Activated CD8-positive, alpha-beta T cell treated with anti-CD3 and anti-CD28 coated beads for 36 hours (primary cell): ENCODE measurements at regions not wholly inside any gene's neighbourhood (a gene's known extent, or its start where the extent isn't known, plus 50 kb on each side); places are given as distances from the start of the nearest gene placed in this dataset.
"Not testable (repeated sequence)": the region's sequence is repeated elsewhere in the genome, so short reads cannot be mapped to it uniquely, and the experiment has no call there.

ENCODE experiments used
- ATAC-seq: fragments of 200-7000 bp; cut with Tn5 transposase; one replicate; pipeline ENCODE4 v1.10.0; 2021; ENCODE audit warnings: mild to moderate bottlenecking, moderate library complexity
- CTCF ChIA-PET: fragments of 350-600 bp; sonication (Branson Sonifier 250); formaldehyde crosslinking; loops from one replicate; lab custom pipeline; 2021; ENCODE audit warnings: antibody characterized with exemption; lab: Charles Lee
- POLR2A ChIA-PET: fragments of 350-600 bp; sonication (Branson Sonifier 250); formaldehyde crosslinking; loops from one replicate; lab custom pipeline; 2021; ENCODE audit warnings: antibody characterized with exemption; lab: Charles Lee
- DNase-seq: peaks from one replicate; pipeline ENCODE4 v3.0.0-alpha.2; 2020
- H3K27ac Mint-ChIP-seq: one replicate; pipeline ENCODE4 v1.8.0; 2021; ENCODE audit warnings: mild to moderate bottlenecking, mixed read lengths
- H3K27me3 Mint-ChIP-seq: one replicate; pipeline ENCODE4 v1.8.0; 2021; ENCODE audit warnings: mixed read lengths
- H3K36me3 Mint-ChIP-seq: one replicate; pipeline ENCODE4 v1.8.0; 2021; ENCODE audit warnings: low read depth, mixed read lengths
- H3K4me1 Mint-ChIP-seq: one replicate; pipeline ENCODE4 v1.8.0; 2021; ENCODE audit warnings: low read depth, mixed read lengths
- H3K4me3 Mint-ChIP-seq: one replicate; pipeline ENCODE4 v1.8.0; 2021; ENCODE audit warnings: mild to moderate bottlenecking, moderate library complexity, mixed read lengths
- H3K9me3 Mint-ChIP-seq: one replicate; pipeline ENCODE4 v1.8.0; 2021; ENCODE audit warnings: mixed read lengths
- CTCF ChIP-seq: fragments of 200-600 bp; IDR thresholded peaks from one replicate; pipeline ENCODE4 v1.8.0; 2022; ENCODE audit warnings: antibody characterized with exemption, mild to moderate bottlenecking
- intact Hi-C: fragments of 100-400 bp; cut with micrococcal nuclease; formaldehyde crosslinking; loops from one replicate; pipeline ENCODE4 v1.10.0; 2022

DNA sequence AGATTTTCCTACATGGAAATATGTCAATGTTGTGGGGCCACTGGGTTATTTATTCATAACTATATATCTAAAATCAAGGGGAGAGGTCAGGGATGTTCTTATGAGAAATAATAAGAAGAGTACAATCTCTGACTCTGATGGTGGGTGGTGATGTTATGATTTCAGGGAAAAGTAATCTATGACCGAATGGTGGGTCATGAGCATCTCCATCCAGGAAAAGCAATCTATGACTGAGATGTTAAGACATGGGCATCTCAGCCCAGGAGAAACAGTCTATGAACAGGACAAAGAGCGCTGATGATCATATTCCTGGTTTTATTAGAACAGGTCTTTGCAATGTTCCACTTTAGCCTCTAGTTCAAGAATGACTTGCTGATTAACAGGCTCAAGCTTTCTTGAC is 137.1 kb downstream of the ARSF start:
- Mint-ChIP-seq H3K9me3 (no peaks in the 10 kb centered on the region), H3K4me3 (no peak overlapping the region), H3K36me3 (no peaks in the 10 kb centered on the region), H3K4me1 (no peaks in the 10 kb centered on the region), H3K27ac (no peak overlapping the region), H3K27me3 (no peaks in the 10 kb centered on the region)
- intact Hi-C loops = no loop called here
- ATAC-seq (no peak), DNase-seq (no peak)
- CTCF ChIA-PET = no interaction called here
- no peak for TF ChIP-seq CTCF
- POLR2A ChIA-PET = no interaction called here

- CTCF ChIA-PET = no interaction called here
- POLR2A ChIA-PET = no interaction called here
- Mint-ChIP-seq H3K36me3 (no peaks in the 10 kb centered on the region), H3K4me3 (no peak overlapping the region), H3K9me3 (no peaks in the 10 kb centered on the region), H3K27ac (no peak overlapping the region), H3K4me1 (no peaks in the 10 kb centered on the region), H3K27me3 (no peaks in the 10 kb centered on the region)
- DNase-seq (no peak), ATAC-seq (no peak)
- TF ChIP-seq CTCF = no peak
- intact Hi-C loops = no loop called here
These were observed 136.6 kb downstream of the ARSF start for GRCh38 chrX:3177851-3178250.

DNA sequence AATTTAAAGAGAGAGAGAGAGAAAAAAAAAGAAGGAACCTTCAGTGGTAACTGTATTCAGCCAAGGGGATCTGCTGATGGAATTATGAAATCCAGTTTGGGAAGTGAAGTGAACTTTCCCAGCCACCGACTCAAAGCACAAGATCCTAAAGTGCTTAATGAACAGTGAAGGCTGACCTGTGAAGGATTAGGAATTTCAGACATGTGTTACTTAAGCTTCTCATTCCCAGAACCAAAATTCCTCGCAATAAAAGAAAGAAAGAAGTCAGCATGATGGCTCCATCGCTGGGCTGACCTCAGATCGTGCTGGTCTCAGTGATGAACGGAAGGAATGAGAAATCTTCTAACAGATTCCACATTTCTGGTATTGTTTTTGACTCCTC is 135.2 kb downstream of the ARSF start:
- H3K36me3 Mint-ChIP-seq = no peaks in the 10 kb centered on the region

DNA sequence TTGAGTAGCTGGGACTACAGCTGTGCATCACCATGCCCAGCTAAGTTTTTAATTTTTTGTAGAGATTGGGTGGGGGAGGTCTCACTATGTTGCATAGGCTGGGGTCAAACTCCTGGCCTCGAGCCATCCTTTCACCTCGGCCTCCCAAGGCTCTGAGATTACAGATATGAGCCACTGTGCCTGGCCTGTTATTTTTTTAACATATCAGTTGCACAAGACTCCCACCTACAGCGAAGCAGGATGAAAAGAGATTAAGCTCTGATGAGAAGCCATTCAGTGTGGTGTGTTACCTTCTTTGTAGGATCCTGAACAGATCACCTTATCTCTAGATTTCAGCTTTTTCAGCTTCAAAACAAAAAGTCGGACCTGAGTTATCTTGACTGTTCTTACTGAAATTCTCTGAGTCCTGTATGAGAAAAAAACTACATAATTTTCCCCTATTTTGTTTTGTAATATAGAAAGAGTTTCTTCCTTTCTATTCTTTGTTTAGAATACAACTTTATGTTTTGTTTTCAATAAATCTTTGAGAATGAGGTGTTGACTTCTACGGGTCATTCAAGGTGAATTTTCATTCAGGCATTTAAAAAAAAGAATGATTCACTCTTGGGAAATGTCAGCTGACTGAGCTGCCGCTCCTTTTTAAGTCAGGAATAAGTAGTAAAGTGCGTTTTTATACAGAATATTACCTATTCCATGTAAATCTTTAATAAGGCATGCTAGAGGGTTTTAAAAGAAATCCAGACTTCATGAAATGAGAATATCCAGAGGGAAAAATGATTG is 134.6 kb downstream of the ARSF start:
- TF ChIP-seq CTCF = no peak
- H3K27ac Mint-ChIP-seq = no peak overlapping the region
- no peaks in the 10 kb centered on the region for H3K27me3 Mint-ChIP-seq
- H3K4me3 Mint-ChIP-seq = no peak overlapping the region
- H3K4me1 Mint-ChIP-seq = no peaks in the 10 kb centered on the region
- intact Hi-C loops = no loop called here
- POLR2A ChIA-PET = no interaction called here
- ATAC-seq (no peak), DNase-seq (no peak)
- CTCF ChIA-PET = no interaction called here
- no peaks in the 10 kb centered on the region for H3K36me3 Mint-ChIP-seq
- H3K9me3 Mint-ChIP-seq = no peaks in the 10 kb centered on the region

More for the DNA sequence above, 135.2 kb downstream of the ARSF start:
- CTCF ChIA-PET = no interaction called here
- Mint-ChIP-seq H3K9me3 (no peaks in the 10 kb centered on the region), H3K4me3 (no peak overlapping the region), H3K27me3 (no peaks in the 10 kb centered on the region), H3K27ac (no peak overlapping the region), H3K4me1 (no peaks in the 10 kb centered on the region)
- no peak for TF ChIP-seq CTCF
- ATAC-seq (no peak), DNase-seq (no peak)
- POLR2A ChIA-PET = no interaction called here
- intact Hi-C loops = no loop called here

DNA sequence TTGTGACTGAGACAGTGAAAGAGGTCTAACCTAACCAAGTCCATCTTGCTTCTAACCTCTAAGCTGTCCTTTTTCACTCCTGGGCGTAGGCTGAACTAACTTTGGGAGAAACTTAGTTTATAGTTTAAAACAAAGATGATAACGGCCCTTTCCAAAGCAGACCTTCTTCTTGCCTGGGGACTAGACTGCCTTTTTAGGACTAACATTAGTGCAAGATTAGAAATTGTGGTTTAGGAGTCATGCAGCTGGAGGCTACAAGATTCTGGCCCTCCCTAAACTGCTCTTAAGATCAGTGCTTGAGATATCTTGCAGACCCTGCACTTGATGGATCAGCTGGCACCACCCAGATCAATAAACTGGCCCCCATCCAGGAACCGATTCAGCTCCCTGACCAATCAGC is 130.9 kb downstream of the ARSF start:
- CTCF ChIA-PET = not testable (repeated sequence)

More for the DNA sequence above, 130.9 kb downstream of the ARSF start:
- H3K4me3 Mint-ChIP-seq, ATAC-seq, intact Hi-C loops, H3K27me3 Mint-ChIP-seq, H3K36me3 Mint-ChIP-seq, H3K4me1 Mint-ChIP-seq, H3K27ac Mint-ChIP-seq, POLR2A ChIA-PET, H3K9me3 Mint-ChIP-seq, DNase-seq: not testable (repeated sequence)
